CD14-positive monocyte (primary cell): ENCODE measurements at regions not wholly inside any gene's neighbourhood (a gene's known extent, or its start where the extent isn't known, plus 50 kb on each side); places are given as distances from the start of the nearest gene placed in this dataset.

ENCODE experiments used
- DNase-seq, 3 donors: peaks; one replicate each; pipeline ENCODE4 v3.0.0-alpha.2; 2011 to 2022
- H2AFZ ChIP-seq: 2 replicates; pipeline ENCODE4 v1.6.0; 2012; ENCODE audit warnings: mild to moderate bottlenecking, low read depth, low read length, inconsistent platforms; ENCODE audit not compliant: insufficient read depth, poor library complexity, severe bottlenecking
- H3K27ac ChIP-seq, 2 donors: 1 replicate in 1 of 2; 2 replicates in 1 of 2; pipeline ENCODE4 v1.5.1; 2012 to 2013; ENCODE audit warnings: low read length in 2 of 2, control low read depth in 1 of 2, inconsistent platforms in 1 of 2, low read depth in 1 of 2, mild to moderate bottlenecking in 1 of 2
- H3K27me3 ChIP-seq, 2 donors: one replicate each; pipeline versions ENCODE4 v1.6.0 to v1.6.1; 2011 to 2013; ENCODE audit warnings: low read length in 2 of 2; ENCODE audit not compliant: control insufficient read depth in 2 of 2, insufficient read depth in 2 of 2
- H3K36me3 ChIP-seq, 2 donors: replicated peaks in 1 of 2; 1 replicate in 1 of 2; 2 replicates in 1 of 2; pipeline versions ENCODE4 v1.5.1 to v1.6.1; 2012 to 2013; ENCODE audit warnings: low read length in 2 of 2, control low read depth in 1 of 2, inconsistent platforms in 1 of 2, mild to moderate bottlenecking in 1 of 2; ENCODE audit not compliant: insufficient read depth in 2 of 2, control insufficient read depth in 1 of 2
- H3K4me1 ChIP-seq, 2 donors: 1 replicate in 1 of 2; 2 replicates in 1 of 2; pipeline versions ENCODE4 v1.5.1 to v1.6.1; 2012 to 2013; ENCODE audit warnings: low read length in 2 of 2, control low read depth in 1 of 2, inconsistent platforms in 1 of 2, mild to moderate bottlenecking in 1 of 2, moderate library complexity in 1 of 2; ENCODE audit not compliant: insufficient read depth in 2 of 2, control insufficient read depth in 1 of 2
- H3K4me2 ChIP-seq: replicated peaks from 2 replicates; pipeline ENCODE3; 2012; ENCODE audit warnings: low read length, moderate library complexity, mild to moderate bottlenecking; ENCODE audit not compliant: poor library complexity, severe bottlenecking; ENCODE audit errors: extremely low read depth
- H3K4me3 ChIP-seq, 3 experiments: fragments of 200-600 bp in 1 of 3; sonication (generic) in 1 of 3; replicated peaks in 1 of 3; 1 replicate in 2 of 3; 2 replicates in 1 of 3; pipeline ENCODE4 v1.5.1; 2011 to 2013; ENCODE audit warnings: low read length in 3 of 3, mild to moderate bottlenecking in 3 of 3, control low read depth in 2 of 3, low read depth in 2 of 3, inconsistent platforms in 1 of 3, moderate library complexity in 1 of 3
- H3K79me2 ChIP-seq: 2 replicates; pipeline ENCODE4 v1.6.0; 2012; ENCODE audit warnings: mild to moderate bottlenecking, control low read depth, inconsistent platforms, low read length, moderate library complexity; ENCODE audit not compliant: insufficient read depth
- H3K9ac ChIP-seq: 2 replicates; pipeline ENCODE4 v1.6.0; 2017; ENCODE audit warnings: low read length, mild to moderate bottlenecking; ENCODE audit not compliant: insufficient read depth, poor library complexity, severe bottlenecking
- H3K9me3 ChIP-seq, 2 donors: replicated peaks in 1 of 2; 1 replicate in 1 of 2; 2 replicates in 1 of 2; pipeline versions ENCODE4 v1.5.1 to v1.6.1; 2012 to 2013; ENCODE audit warnings: low read length in 2 of 2, control low read depth in 1 of 2; ENCODE audit not compliant: control insufficient read depth in 1 of 2, insufficient read depth in 1 of 2
- H4K20me1 ChIP-seq: 2 replicates; pipeline ENCODE4 v1.6.0; 2012; ENCODE audit warnings: mild to moderate bottlenecking, low read length, control low read depth, moderate library complexity; ENCODE audit not compliant: insufficient read depth
- H3K27ac Mint-ChIP-seq, 7 donors: one replicate each; pipeline ENCODE4 v1.8.0; 2020; ENCODE audit warnings: mild to moderate bottlenecking in 7 of 7, mixed read lengths in 7 of 7, moderate library complexity in 6 of 7, inconsistent platforms in 2 of 7
- H3K27me3 Mint-ChIP-seq, 3 donors: one replicate each; pipeline ENCODE4 v1.8.0; 2021 to 2022; ENCODE audit warnings: low read depth in 3 of 3, mild to moderate bottlenecking in 3 of 3, mixed read lengths in 3 of 3, moderate library complexity in 3 of 3, inconsistent platforms in 1 of 3
- H3K36me3 Mint-ChIP-seq, 2 donors: one replicate each; pipeline ENCODE4 v1.8.0; 2020; ENCODE audit warnings: mixed read lengths in 2 of 2, inconsistent platforms in 1 of 2, mild to moderate bottlenecking in 1 of 2
- H3K4me1 Mint-ChIP-seq: one replicate; pipeline ENCODE4 v1.8.0; 2020; ENCODE audit warnings: mild to moderate bottlenecking, mixed read lengths
- H3K4me3 Mint-ChIP-seq, 2 donors: one replicate each; pipeline ENCODE4 v1.8.0; 2020; ENCODE audit warnings: mild to moderate bottlenecking in 2 of 2, mixed read lengths in 2 of 2, moderate library complexity in 1 of 2
- H3K9me3 Mint-ChIP-seq, 7 donors: one replicate each; pipeline ENCODE4 v1.8.0; 2020 to 2022; ENCODE audit warnings: mixed read lengths in 7 of 7, mild to moderate bottlenecking in 6 of 7, moderate library complexity in 6 of 7, inconsistent platforms in 2 of 7
- WGBS: methylation state at CpG from one replicate; pipeline ENCODE4 v1.1.5; 2013; ENCODE audit warnings: missing lambda C conversion rate; ENCODE audit not compliant: insufficient coverage; 5-methylcytosine and 5-hydroxymethylcytosine counted together
- intact Hi-C, 2 donors: fragments of 100-400 bp; cut with micrococcal nuclease; formaldehyde crosslinking; loops; one replicate each; pipeline versions ENCODE4 v1.15.0 to v1.15.1; 2023
- TF ChIP-seq, protein P1 (sequence below): fragments of 200-600 bp; IDR thresholded peaks from one replicate; pipeline ENCODE4 v1.8.0; 2022; ENCODE audit warnings: antibody characterized with exemption, mild to moderate bottlenecking

DNA sequence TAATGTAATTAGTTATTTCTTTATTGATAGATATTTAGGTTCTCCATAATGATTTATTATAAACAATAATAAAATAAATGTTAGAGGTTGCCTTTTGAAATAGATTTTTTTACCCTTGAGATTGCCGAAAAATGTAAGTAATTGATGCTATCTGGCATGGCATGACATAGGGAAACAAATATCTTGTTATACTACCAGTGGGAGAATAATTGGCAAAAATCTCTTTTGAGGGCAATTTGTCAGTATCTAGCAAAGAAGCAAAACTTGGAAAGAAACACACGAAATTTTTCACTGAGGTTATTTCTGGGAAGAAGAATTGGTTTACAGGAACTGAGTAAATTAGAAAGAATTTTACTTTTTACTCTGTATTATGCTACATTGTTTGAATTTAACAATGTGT lies 547.2 kb upstream of the SETBP1 start:
- Histone ChIP-seq H3K4me1 (no peaks in the 10 kb centered on the region), H4K20me1 (no peaks in the 10 kb centered on the region), H3K4me2 (no peak overlapping the region), H3K27me3 (no peaks in the 10 kb centered on the region), H3K9ac (no peak overlapping the region), H3K36me3 (no peaks in the 10 kb centered on the region), H3K9me3 (no peaks in the 10 kb centered on the region), H3K79me2 (no peaks in the 10 kb centered on the region), H3K4me3 (no peak overlapping the region), H2AFZ (no peak overlapping the region), H3K27ac (no peak overlapping the region)
- TF ChIP-seq, protein P1, sequence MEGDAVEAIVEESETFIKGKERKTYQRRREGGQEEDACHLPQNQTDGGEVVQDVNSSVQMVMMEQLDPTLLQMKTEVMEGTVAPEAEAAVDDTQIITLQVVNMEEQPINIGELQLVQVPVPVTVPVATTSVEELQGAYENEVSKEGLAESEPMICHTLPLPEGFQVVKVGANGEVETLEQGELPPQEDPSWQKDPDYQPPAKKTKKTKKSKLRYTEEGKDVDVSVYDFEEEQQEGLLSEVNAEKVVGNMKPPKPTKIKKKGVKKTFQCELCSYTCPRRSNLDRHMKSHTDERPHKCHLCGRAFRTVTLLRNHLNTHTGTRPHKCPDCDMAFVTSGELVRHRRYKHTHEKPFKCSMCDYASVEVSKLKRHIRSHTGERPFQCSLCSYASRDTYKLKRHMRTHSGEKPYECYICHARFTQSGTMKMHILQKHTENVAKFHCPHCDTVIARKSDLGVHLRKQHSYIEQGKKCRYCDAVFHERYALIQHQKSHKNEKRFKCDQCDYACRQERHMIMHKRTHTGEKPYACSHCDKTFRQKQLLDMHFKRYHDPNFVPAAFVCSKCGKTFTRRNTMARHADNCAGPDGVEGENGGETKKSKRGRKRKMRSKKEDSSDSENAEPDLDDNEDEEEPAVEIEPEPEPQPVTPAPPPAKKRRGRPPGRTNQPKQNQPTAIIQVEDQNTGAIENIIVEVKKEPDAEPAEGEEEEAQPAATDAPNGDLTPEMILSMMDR, result no peak
- Mint-ChIP-seq H3K4me1 (no peaks in the 10 kb centered on the region), H3K9me3 (peaks cover 0 to 3% (median 0%) of the 10 kb centered on the region in 7 donors), H3K36me3 (no peaks in the 10 kb centered on the region), H3K27me3 (peaks cover 0 to 1% (median 0%) of the 10 kb centered on the region in 3 donors), H3K27ac (no peak overlapping the region), H3K4me3 (no peak overlapping the region)
- WGBS, result no CpG with 5 or more reads among the region's 2 CpGs
- no peak for DNase-seq
- intact Hi-C loops, result no loop called here

- Histone ChIP-seq H3K27ac (no peak overlapping the region), H3K9ac (no peak overlapping the region), H3K4me2 (no peak overlapping the region), H3K4me3 (no peak overlapping the region), H4K20me1 (no peaks in the 10 kb centered on the region), H3K9me3 (no peaks in the 10 kb centered on the region), H3K36me3 (no peaks in the 10 kb centered on the region), H3K79me2 (no peaks in the 10 kb centered on the region), H2AFZ (no peak overlapping the region), H3K27me3 (no peaks in the 10 kb centered on the region), H3K4me1 (no peaks in the 10 kb centered on the region)
- no peaks in the 10 kb centered on the region for H3K27me3 Mint-ChIP-seq
- no peaks in the 10 kb centered on the region for H3K36me3 Mint-ChIP-seq
- intact Hi-C loops, result no loop called here
- H3K4me3 Mint-ChIP-seq, result no peak overlapping the region
- H3K27ac Mint-ChIP-seq, result no peak overlapping the region
- 100% methylated on average over 1 of the region's 4 CpGs for WGBS
- peaks cover 0 to 3% (median 0%) of the 10 kb centered on the region in 7 donors for H3K9me3 Mint-ChIP-seq
- TF ChIP-seq, protein P1, result no peak
- no peak for DNase-seq
- no peaks in the 10 kb centered on the region for H3K4me1 Mint-ChIP-seq
These were observed 546.2 kb upstream of the SETBP1 start for GRCh38 chr18:44134447-44134846.
